ENCODE measurements at regions not wholly inside any gene's neighbourhood (a gene's known extent, or its start where the extent isn't known, plus 50 kb on each side); places are given as distances from the start of the nearest gene placed in this dataset.

DNA sequence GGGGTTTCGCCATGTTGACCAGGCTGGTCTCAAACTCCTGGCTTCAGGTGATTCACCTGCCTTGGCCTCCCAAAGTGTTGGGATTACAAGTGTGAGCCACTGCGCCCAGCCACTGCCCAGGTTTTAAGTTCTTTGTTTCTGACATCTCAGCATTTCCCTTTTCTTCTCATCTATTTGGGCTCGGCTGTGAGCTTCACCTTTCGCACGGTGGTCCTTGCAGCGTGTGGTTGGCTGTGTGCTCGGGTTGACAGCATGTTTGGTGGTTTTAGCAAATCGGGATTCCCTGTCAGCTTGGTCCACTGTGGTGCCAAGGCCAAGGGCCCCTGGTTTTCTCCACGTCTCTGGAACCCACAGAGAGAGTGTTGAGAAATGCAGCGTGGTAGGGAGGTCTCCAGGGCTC is 138.8 kb downstream of the DNAJB6 start:
- TF ChIP-seq, protein P1, sequence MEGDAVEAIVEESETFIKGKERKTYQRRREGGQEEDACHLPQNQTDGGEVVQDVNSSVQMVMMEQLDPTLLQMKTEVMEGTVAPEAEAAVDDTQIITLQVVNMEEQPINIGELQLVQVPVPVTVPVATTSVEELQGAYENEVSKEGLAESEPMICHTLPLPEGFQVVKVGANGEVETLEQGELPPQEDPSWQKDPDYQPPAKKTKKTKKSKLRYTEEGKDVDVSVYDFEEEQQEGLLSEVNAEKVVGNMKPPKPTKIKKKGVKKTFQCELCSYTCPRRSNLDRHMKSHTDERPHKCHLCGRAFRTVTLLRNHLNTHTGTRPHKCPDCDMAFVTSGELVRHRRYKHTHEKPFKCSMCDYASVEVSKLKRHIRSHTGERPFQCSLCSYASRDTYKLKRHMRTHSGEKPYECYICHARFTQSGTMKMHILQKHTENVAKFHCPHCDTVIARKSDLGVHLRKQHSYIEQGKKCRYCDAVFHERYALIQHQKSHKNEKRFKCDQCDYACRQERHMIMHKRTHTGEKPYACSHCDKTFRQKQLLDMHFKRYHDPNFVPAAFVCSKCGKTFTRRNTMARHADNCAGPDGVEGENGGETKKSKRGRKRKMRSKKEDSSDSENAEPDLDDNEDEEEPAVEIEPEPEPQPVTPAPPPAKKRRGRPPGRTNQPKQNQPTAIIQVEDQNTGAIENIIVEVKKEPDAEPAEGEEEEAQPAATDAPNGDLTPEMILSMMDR (conservative IDR thresholded peaks at IDR 0.05; ENCODE audit: low read length) = no peak
- no peak for TF ChIP-seq EZH2phosphoT487 (IDR thresholded peaks at IDR 0.05; ENCODE audit: borderline replicate concordance)

Measured in Loucy (cell line).